CD14-positive monocyte (primary cell): ENCODE measurements at regions not wholly inside any gene's neighbourhood (a gene's known extent, or its start where the extent isn't known, plus 50 kb on each side); places are given as distances from the start of the nearest gene placed in this dataset.

Experiments used
- DNase-seq, 3 donors: peaks; one replicate each; pipeline ENCODE4 v3.0.0-alpha.2; 2011 to 2022
- H2AFZ ChIP-seq: 2 replicates; pipeline ENCODE4 v1.6.0; 2012; ENCODE audit warnings: mild to moderate bottlenecking, low read depth, low read length, inconsistent platforms; ENCODE audit not compliant: insufficient read depth, poor library complexity, severe bottlenecking
- H3K27ac ChIP-seq, 2 donors: 1 replicate in 1 of 2; 2 replicates in 1 of 2; pipeline ENCODE4 v1.5.1; 2012 to 2013; ENCODE audit warnings: low read length in 2 of 2, control low read depth in 1 of 2, inconsistent platforms in 1 of 2, low read depth in 1 of 2, mild to moderate bottlenecking in 1 of 2
- H3K27me3 ChIP-seq, 2 donors: one replicate each; pipeline versions ENCODE4 v1.6.0 to v1.6.1; 2011 to 2013; ENCODE audit warnings: low read length in 2 of 2; ENCODE audit not compliant: control insufficient read depth in 2 of 2, insufficient read depth in 2 of 2
- H3K36me3 ChIP-seq, 2 donors: replicated peaks in 1 of 2; 1 replicate in 1 of 2; 2 replicates in 1 of 2; pipeline versions ENCODE4 v1.5.1 to v1.6.1; 2012 to 2013; ENCODE audit warnings: low read length in 2 of 2, control low read depth in 1 of 2, inconsistent platforms in 1 of 2, mild to moderate bottlenecking in 1 of 2; ENCODE audit not compliant: insufficient read depth in 2 of 2, control insufficient read depth in 1 of 2
- H3K4me1 ChIP-seq, 2 donors: 1 replicate in 1 of 2; 2 replicates in 1 of 2; pipeline versions ENCODE4 v1.5.1 to v1.6.1; 2012 to 2013; ENCODE audit warnings: low read length in 2 of 2, control low read depth in 1 of 2, inconsistent platforms in 1 of 2, mild to moderate bottlenecking in 1 of 2, moderate library complexity in 1 of 2; ENCODE audit not compliant: insufficient read depth in 2 of 2, control insufficient read depth in 1 of 2
- H3K4me2 ChIP-seq: replicated peaks from 2 replicates; pipeline ENCODE3; 2012; ENCODE audit warnings: low read length, moderate library complexity, mild to moderate bottlenecking; ENCODE audit not compliant: poor library complexity, severe bottlenecking; ENCODE audit errors: extremely low read depth
- H3K4me3 ChIP-seq, 3 experiments: fragments of 200-600 bp in 1 of 3; sonication (generic) in 1 of 3; replicated peaks in 1 of 3; 1 replicate in 2 of 3; 2 replicates in 1 of 3; pipeline ENCODE4 v1.5.1; 2011 to 2013; ENCODE audit warnings: low read length in 3 of 3, mild to moderate bottlenecking in 3 of 3, control low read depth in 2 of 3, low read depth in 2 of 3, inconsistent platforms in 1 of 3, moderate library complexity in 1 of 3
- H3K79me2 ChIP-seq: 2 replicates; pipeline ENCODE4 v1.6.0; 2012; ENCODE audit warnings: mild to moderate bottlenecking, control low read depth, inconsistent platforms, low read length, moderate library complexity; ENCODE audit not compliant: insufficient read depth
- H3K9ac ChIP-seq: 2 replicates; pipeline ENCODE4 v1.6.0; 2017; ENCODE audit warnings: low read length, mild to moderate bottlenecking; ENCODE audit not compliant: insufficient read depth, poor library complexity, severe bottlenecking
- H3K9me3 ChIP-seq, 2 donors: replicated peaks in 1 of 2; 1 replicate in 1 of 2; 2 replicates in 1 of 2; pipeline versions ENCODE4 v1.5.1 to v1.6.1; 2012 to 2013; ENCODE audit warnings: low read length in 2 of 2, control low read depth in 1 of 2; ENCODE audit not compliant: control insufficient read depth in 1 of 2, insufficient read depth in 1 of 2
- H4K20me1 ChIP-seq: 2 replicates; pipeline ENCODE4 v1.6.0; 2012; ENCODE audit warnings: mild to moderate bottlenecking, low read length, control low read depth, moderate library complexity; ENCODE audit not compliant: insufficient read depth
- H3K27ac Mint-ChIP-seq, 7 donors: one replicate each; pipeline ENCODE4 v1.8.0; 2020; ENCODE audit warnings: mild to moderate bottlenecking in 7 of 7, mixed read lengths in 7 of 7, moderate library complexity in 6 of 7, inconsistent platforms in 2 of 7
- H3K27me3 Mint-ChIP-seq, 3 donors: one replicate each; pipeline ENCODE4 v1.8.0; 2021 to 2022; ENCODE audit warnings: low read depth in 3 of 3, mild to moderate bottlenecking in 3 of 3, mixed read lengths in 3 of 3, moderate library complexity in 3 of 3, inconsistent platforms in 1 of 3
- H3K36me3 Mint-ChIP-seq, 2 donors: one replicate each; pipeline ENCODE4 v1.8.0; 2020; ENCODE audit warnings: mixed read lengths in 2 of 2, inconsistent platforms in 1 of 2, mild to moderate bottlenecking in 1 of 2
- H3K4me1 Mint-ChIP-seq: one replicate; pipeline ENCODE4 v1.8.0; 2020; ENCODE audit warnings: mild to moderate bottlenecking, mixed read lengths
- H3K4me3 Mint-ChIP-seq, 2 donors: one replicate each; pipeline ENCODE4 v1.8.0; 2020; ENCODE audit warnings: mild to moderate bottlenecking in 2 of 2, mixed read lengths in 2 of 2, moderate library complexity in 1 of 2
- H3K9me3 Mint-ChIP-seq, 7 donors: one replicate each; pipeline ENCODE4 v1.8.0; 2020 to 2022; ENCODE audit warnings: mixed read lengths in 7 of 7, mild to moderate bottlenecking in 6 of 7, moderate library complexity in 6 of 7, inconsistent platforms in 2 of 7
- WGBS: methylation state at CpG from one replicate; pipeline ENCODE4 v1.1.5; 2013; ENCODE audit warnings: missing lambda C conversion rate; ENCODE audit not compliant: insufficient coverage; 5-methylcytosine and 5-hydroxymethylcytosine counted together
- intact Hi-C, 2 donors: fragments of 100-400 bp; cut with micrococcal nuclease; formaldehyde crosslinking; loops; one replicate each; pipeline versions ENCODE4 v1.15.0 to v1.15.1; 2023
- TF ChIP-seq, protein P1 (sequence below): fragments of 200-600 bp; IDR thresholded peaks from one replicate; pipeline ENCODE4 v1.8.0; 2022; ENCODE audit warnings: antibody characterized with exemption, mild to moderate bottlenecking

DNA sequence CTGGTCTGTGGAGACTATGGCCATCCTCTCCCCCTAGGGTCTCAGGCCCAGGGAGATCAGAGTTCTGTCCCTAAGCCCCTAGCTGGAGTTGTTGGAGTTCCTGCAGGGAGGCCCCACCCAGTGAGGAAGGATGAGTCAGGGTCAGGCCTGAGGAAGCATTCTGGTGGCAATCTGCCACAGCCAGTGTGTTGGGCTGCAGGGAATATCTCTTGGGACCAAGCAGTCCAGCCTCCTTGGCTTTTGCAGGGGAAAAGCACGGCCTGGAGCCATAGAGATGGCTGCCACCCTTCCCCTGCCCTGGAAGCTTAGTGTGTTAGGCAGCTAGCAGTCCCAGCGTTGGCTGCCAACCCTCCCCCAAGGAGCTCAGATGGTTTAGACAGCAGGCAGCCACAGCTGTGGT, 202.4 kb downstream of the RTL9 start:
- no peak overlapping the region for H2AFZ ChIP-seq
- no peak overlapping the region for H3K9ac ChIP-seq
- TF ChIP-seq, protein P1, sequence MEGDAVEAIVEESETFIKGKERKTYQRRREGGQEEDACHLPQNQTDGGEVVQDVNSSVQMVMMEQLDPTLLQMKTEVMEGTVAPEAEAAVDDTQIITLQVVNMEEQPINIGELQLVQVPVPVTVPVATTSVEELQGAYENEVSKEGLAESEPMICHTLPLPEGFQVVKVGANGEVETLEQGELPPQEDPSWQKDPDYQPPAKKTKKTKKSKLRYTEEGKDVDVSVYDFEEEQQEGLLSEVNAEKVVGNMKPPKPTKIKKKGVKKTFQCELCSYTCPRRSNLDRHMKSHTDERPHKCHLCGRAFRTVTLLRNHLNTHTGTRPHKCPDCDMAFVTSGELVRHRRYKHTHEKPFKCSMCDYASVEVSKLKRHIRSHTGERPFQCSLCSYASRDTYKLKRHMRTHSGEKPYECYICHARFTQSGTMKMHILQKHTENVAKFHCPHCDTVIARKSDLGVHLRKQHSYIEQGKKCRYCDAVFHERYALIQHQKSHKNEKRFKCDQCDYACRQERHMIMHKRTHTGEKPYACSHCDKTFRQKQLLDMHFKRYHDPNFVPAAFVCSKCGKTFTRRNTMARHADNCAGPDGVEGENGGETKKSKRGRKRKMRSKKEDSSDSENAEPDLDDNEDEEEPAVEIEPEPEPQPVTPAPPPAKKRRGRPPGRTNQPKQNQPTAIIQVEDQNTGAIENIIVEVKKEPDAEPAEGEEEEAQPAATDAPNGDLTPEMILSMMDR: no peak
- no peaks in the 10 kb centered on the region for H3K4me1 Mint-ChIP-seq
- H3K9me3 ChIP-seq: peaks cover 0 to 11% of the 10 kb centered on the region in 2 donors
- peaks cover 1 to 9% (median 4%) of the 10 kb centered on the region in 3 donors for H3K27me3 Mint-ChIP-seq
- intact Hi-C loops: no loop called here
- no peak overlapping the region for H3K27ac Mint-ChIP-seq
- no peaks in the 10 kb centered on the region for H3K4me1 ChIP-seq
- H3K4me3 Mint-ChIP-seq: no peak overlapping the region
- no peaks in the 10 kb centered on the region for H3K27me3 ChIP-seq
- no peaks in the 10 kb centered on the region for H3K36me3 ChIP-seq
- no peak for DNase-seq
- no peak overlapping the region for H3K27ac ChIP-seq
- H3K36me3 Mint-ChIP-seq: no peaks in the 10 kb centered on the region
- H4K20me1 ChIP-seq: no peaks in the 10 kb centered on the region
- H3K4me3 ChIP-seq: no peak overlapping the region
- H3K79me2 ChIP-seq: no peaks in the 10 kb centered on the region
- peaks cover 2 to 22% (median 14%) of the 10 kb centered on the region in 7 donors for H3K9me3 Mint-ChIP-seq
- WGBS: 60% methylated on average over 1 of the region's 2 CpGs
- H3K4me2 ChIP-seq: no peak overlapping the region

DNA sequence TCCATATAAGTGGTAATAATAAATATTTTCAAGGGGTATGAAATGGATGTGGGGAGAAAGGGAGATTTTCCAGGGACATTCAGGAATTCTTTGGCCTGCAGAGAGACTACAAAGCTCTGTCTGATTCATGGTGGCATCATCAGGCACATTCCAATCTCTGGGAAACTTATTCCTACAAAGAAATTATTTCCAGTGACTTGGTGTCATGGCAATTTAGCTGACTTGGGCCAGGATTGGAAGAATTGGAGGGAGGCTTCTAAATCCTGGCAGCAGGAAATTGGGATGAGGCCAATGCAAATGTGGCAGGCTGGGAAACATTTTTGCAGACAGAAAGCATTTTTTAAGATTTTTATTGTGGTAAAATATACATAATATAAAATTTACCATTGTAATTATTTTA, 204.6 kb downstream of the RTL9 start:
- H3K27me3 ChIP-seq: no peaks in the 10 kb centered on the region
- H3K79me2 ChIP-seq: no peaks in the 10 kb centered on the region
- H3K4me1 ChIP-seq: peaks cover 0 to 4% of the 10 kb centered on the region in 2 donors
- H3K4me2 ChIP-seq: no peak overlapping the region
- no peaks in the 10 kb centered on the region for H4K20me1 ChIP-seq
- H3K9ac ChIP-seq: no peak overlapping the region
- intact Hi-C loops: no loop called here
- H3K27ac ChIP-seq: no peak overlapping the region
- no peak overlapping the region for H3K4me3 ChIP-seq
- H3K36me3 ChIP-seq: no peaks in the 10 kb centered on the region
- Mint-ChIP-seq H3K9me3 (peaks cover 2 to 11% (median 7%) of the 10 kb centered on the region in 7 donors), H3K36me3 (no peaks in the 10 kb centered on the region), H3K4me3 (no peak overlapping the region), H3K4me1 (peaks cover 2% of the 10 kb centered on the region), H3K27ac (no peak overlapping the region), H3K27me3 (peaks cover 1 to 9% (median 4%) of the 10 kb centered on the region in 3 donors)
- no peak for DNase-seq
- H2AFZ ChIP-seq: no peak overlapping the region
- peaks cover 0 to 4% of the 10 kb centered on the region in 2 donors for H3K9me3 ChIP-seq
- TF ChIP-seq, protein P1: no peak
